GM12891 (cell line): ENCODE measurements at regions not wholly inside any gene's neighbourhood (a gene's known extent, or its start where the extent isn't known, plus 50 kb on each side); places are given as distances from the start of the nearest gene placed in this dataset.

ENCODE experiments used
- DNase-seq: peaks from one replicate; pipeline ENCODE4 v3.0.0; 2011; ENCODE audit warnings: low spot score; ENCODE audit not compliant: insufficient read length
- FAIRE-seq: peaks from 2 replicates; lab custom pipeline; 2011; peaks lifted over from hg19 to GRCh38; lab: Jason Lieb, UNC
- PAX5 ChIP-seq: IDR thresholded peaks from 2 replicates; pipeline ENCODE4 v1.6.1; 2011; ENCODE audit warnings: low read length, moderate library complexity, mild to moderate bottlenecking; ENCODE audit not compliant: insufficient read depth, severe bottlenecking
- POLR2A ChIP-seq: IDR thresholded peaks from 2 replicates; pipeline ENCODE4 v1.6.1; 2011; ENCODE audit warnings: low read depth, low read length, control low read depth
- POLR2AphosphoS5 ChIP-seq: IDR thresholded peaks from 2 replicates; pipeline ENCODE4 v1.6.1; 2011; ENCODE audit warnings: low read depth, low read length, control low read depth
- POU2F2 ChIP-seq: IDR thresholded peaks from 2 replicates; pipeline ENCODE4 v1.6.1; 2011; ENCODE audit warnings: low read depth, mild to moderate bottlenecking, control low read depth, low read length, moderate library complexity
- SPI1 ChIP-seq: IDR thresholded peaks from 2 replicates; pipeline ENCODE4 v1.6.1; 2011; ENCODE audit warnings: low read depth, low read length, control low read depth
- TAF1 ChIP-seq: IDR thresholded peaks from 2 replicates; pipeline ENCODE4 v1.6.1; 2011; ENCODE audit warnings: low read depth, low read length, control low read depth

DNA sequence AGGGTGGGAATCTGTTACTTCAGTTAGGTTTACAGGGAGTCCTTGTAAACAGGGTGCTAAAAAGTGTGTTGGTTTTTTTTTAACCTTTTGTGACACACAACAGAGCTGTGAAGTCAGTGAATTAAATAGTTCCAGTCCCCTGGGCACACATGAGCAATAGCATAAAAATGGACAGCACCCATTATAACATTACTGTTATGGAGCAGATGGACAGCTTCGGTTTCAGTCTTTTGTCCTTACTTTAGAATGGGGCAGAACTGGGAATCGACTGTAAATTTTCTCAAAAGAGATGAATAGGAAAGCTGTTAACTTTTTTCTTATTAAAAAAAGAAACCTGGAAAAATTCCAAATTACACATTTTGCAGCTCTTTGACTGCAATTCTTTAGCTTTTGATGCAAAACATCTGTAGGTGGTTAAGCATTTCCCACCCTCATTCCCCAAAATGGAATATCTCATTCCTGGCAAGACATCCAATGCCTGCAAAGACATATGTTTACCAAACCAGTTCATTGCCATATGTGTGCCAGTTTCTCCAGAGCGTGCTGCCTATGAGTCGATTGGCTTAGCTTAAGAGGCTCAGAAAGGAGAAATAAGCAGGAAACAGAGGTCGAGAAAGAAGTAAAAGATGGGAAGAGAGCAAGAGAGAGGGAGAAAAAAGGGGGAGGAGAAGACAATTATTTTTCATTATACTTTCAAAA is 212.3 kb upstream of the TMEM161B start:
- FAIRE-seq (no peak), DNase-seq (no peak)
- no peak for TF ChIP-seq POLR2A
- no peak for TF ChIP-seq POU2F2
- no peak for TF ChIP-seq POLR2AphosphoS5
- no peak for TF ChIP-seq TAF1
- no peak for TF ChIP-seq SPI1
- no peak for TF ChIP-seq PAX5

DNA sequence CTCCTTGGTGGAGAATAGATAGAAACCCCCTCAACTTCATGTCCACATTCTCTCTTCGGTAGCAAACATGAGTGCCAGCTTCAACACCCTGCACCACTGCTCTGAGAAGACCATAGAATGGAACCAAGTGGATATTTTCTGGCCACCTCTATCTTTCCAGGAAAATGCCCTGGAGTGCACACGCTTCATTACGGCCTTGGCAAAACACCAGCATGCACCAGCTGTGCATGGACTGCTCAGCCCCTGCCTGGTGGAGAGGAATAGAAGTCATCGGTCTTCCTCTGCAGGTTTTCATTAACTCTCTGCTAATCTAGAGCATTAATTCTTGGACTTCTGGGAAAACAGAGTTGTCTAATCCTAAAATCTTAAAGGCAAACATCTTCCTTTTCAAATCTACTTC is 211.6 kb upstream of the TMEM161B start:
- FAIRE-seq (no peak), DNase-seq (no peak)

GRCh38 chr5:88474574-88474973 is 205.9 kb upstream of the TMEM161B start:
- DNase-seq (no peak), FAIRE-seq (no peak)
- TF ChIP-seq POLR2AphosphoS5 (no peak), POU2F2 (no peak), SPI1 (no peak), POLR2A (no peak), PAX5 (no peak), TAF1 (no peak)

More for the DNA sequence above, 211.6 kb upstream of the TMEM161B start:
- TF ChIP-seq POLR2A (no peak), POLR2AphosphoS5 (no peak), TAF1 (no peak), POU2F2 (no peak), SPI1 (no peak), PAX5 (no peak)

- DNase-seq (no peak), FAIRE-seq (no peak)
- TF ChIP-seq TAF1 (no peak), PAX5 (no peak), POLR2A (no peak), POLR2AphosphoS5 (no peak), SPI1 (no peak), POU2F2 (no peak)
Measured at GRCh38 chr5:88470745-88471144, 202.1 kb upstream of the TMEM161B start.

DNA sequence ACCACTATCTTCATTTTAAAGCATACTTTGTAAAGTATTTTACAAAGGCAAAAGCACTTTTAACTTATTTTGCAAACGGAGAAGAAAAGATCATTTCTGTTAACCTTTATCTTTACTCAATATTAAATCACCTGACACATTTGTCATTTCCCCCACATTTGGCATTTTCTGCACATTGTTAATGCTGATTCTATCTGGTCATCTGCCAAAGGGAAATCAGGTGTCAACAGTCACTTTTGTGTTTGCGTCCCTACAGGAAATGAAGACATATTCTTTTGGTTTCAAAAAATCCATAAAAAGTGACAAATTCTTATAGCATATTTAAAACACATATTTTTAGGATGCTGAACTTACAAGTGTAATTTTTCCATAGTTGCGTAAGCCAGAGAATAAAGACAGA is 191.3 kb upstream of the TMEM161B start:
- TF ChIP-seq TAF1: no peak
- no peak for TF ChIP-seq SPI1
- no peak for TF ChIP-seq POLR2A
- TF ChIP-seq POU2F2: no peak
- no peak for TF ChIP-seq POLR2AphosphoS5
- DNase-seq: no peak
- FAIRE-seq: no peak

GRCh38 chr5:88452820-88453219 is 184.2 kb upstream of the TMEM161B start:
- DNase-seq (no peak), FAIRE-seq (no peak)

DNA sequence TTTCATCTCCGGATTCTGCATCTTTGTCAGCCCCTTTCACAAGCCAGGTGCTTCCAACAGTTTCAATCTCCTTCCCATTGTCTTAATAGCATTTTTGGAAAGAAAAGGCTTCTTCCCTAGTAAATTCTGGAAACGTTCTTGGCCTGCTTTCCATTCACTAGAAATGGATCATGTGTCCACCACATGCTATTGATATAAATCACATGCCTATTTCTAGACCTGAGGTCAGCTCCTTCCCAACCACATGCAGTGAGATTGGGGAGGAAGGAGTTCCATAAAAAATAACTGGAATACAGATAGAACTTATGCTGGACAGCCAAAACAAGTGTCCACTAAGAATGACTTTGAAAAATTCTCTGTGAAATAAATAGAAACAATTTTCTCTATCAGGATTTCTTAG is 181.6 kb upstream of the TMEM161B start:
- TF ChIP-seq TAF1 (no peak), POLR2AphosphoS5 (no peak), PAX5 (no peak), POU2F2 (no peak), POLR2A (no peak)
- DNase-seq (no peak), FAIRE-seq (no peak)

More at GRCh38 chr5:88452820-88453219, 184.2 kb upstream of the TMEM161B start:
- TF ChIP-seq POLR2AphosphoS5: no peak
- TF ChIP-seq SPI1: no peak
- TF ChIP-seq PAX5: no peak
- TF ChIP-seq TAF1: no peak
- no peak for TF ChIP-seq POU2F2
- TF ChIP-seq POLR2A: no peak

DNA sequence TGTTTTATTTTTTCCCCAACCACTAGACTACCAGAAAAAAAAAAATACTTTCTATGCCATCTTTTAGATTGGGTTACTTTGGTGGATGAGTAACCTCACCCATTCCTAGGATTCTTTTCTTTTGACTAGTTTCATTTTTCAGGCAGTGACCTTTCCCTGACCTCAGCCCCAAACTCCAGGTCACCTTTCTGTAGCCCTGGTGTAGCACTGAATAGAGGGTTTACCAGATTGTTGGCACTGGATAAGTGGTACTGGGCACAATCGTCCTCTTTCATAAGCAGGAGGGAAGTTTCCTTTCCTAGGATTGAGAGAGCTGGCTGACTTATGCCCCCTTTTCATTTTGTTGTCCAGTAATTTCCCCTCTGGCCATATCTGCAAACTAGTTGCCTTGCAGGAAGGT is 169.4 kb upstream of the TMEM161B start:
- no peak for FAIRE-seq
- TF ChIP-seq SPI1: no peak
- no peak for TF ChIP-seq PAX5
- TF ChIP-seq TAF1: no peak
- TF ChIP-seq POLR2AphosphoS5: no peak
- no peak for TF ChIP-seq POLR2A
- TF ChIP-seq POU2F2: no peak
- DNase-seq: no peak

DNA sequence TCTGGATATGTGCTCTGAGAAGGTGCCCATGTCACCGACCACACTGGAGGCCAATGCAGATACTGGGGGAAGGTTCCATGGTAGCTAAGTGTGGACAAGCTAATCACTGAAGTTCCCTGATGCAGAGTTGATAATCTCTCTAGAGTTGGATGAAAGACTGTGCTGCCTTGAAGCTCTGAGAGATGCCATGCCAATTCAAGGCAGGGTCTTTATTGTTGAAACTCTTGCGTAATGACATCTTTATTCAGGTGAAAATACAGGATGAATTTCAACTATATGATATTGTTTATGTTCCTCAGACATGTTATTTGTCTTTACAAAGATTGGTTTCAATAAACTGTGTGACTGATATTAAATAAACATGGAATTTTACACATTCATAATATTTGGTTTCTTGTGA is 167.6 kb upstream of the TMEM161B start:
- FAIRE-seq (no peak), DNase-seq (no peak)
- no peak for TF ChIP-seq TAF1
- TF ChIP-seq POLR2A: no peak
- TF ChIP-seq POU2F2: no peak
- no peak for TF ChIP-seq SPI1
- no peak for TF ChIP-seq POLR2AphosphoS5
- no peak for TF ChIP-seq PAX5

- no peak for FAIRE-seq
- TF ChIP-seq PAX5: no peak
- no peak for TF ChIP-seq POLR2AphosphoS5
- no peak for TF ChIP-seq POU2F2
- TF ChIP-seq POLR2A: no peak
- DNase-seq: no peak
Measured at GRCh38 chr5:88428633-88429032, 160.0 kb upstream of the TMEM161B start.
